Astrocyte of the cerebellum (primary cell): ENCODE measurements at regions not wholly inside any gene's neighbourhood (a gene's known extent, or its start where the extent isn't known, plus 50 kb on each side); places are given as distances from the start of the nearest gene placed in this dataset.

Source experiments
- DNase-seq: peaks from one replicate; pipeline ENCODE4 v3.0.0-alpha.2; 2011; ENCODE audit warnings: low read depth
- H3K4me3 ChIP-seq: 2 replicates; pipeline ENCODE4 v1.5.1; 2011; ENCODE audit warnings: mild to moderate bottlenecking, low read depth, low read length, moderate library complexity
- in situ Hi-C: cut with HindIII; loops from 2 replicates; pipeline ENCODE4 v1.10.0; 2017; ENCODE audit warnings: low sequenced_read_pairs
- TF ChIP-seq, protein P1 (sequence below): IDR thresholded peaks from 2 replicates; pipeline ENCODE4 v1.5.1; 2012; ENCODE audit warnings: low read length, low read depth, moderate library complexity, mild to moderate bottlenecking; ENCODE audit errors: missing control alignments

DNA sequence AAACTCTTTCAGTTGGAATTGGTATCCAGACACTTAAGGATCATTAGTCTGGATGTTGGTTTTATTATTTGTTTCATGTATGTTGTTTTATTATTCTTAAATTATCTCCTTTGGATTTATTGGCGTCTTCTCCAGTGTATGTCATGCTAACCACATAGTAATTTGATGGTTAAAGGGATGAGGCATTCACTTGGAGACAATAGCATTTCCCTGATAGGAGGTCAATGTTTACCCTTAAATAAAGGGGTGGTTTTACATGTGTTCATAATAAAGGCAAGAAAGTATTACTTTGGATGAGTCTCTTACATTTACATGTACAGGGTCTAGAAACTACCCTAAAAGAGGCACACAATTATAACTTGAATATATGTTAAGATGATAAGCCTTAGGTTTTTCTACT lies 51.2 kb upstream of the RNF144B start:
- in situ Hi-C loops = no loop called here
- no peak overlapping the region for H3K4me3 ChIP-seq
- DNase-seq = no peak
- TF ChIP-seq, protein P1, sequence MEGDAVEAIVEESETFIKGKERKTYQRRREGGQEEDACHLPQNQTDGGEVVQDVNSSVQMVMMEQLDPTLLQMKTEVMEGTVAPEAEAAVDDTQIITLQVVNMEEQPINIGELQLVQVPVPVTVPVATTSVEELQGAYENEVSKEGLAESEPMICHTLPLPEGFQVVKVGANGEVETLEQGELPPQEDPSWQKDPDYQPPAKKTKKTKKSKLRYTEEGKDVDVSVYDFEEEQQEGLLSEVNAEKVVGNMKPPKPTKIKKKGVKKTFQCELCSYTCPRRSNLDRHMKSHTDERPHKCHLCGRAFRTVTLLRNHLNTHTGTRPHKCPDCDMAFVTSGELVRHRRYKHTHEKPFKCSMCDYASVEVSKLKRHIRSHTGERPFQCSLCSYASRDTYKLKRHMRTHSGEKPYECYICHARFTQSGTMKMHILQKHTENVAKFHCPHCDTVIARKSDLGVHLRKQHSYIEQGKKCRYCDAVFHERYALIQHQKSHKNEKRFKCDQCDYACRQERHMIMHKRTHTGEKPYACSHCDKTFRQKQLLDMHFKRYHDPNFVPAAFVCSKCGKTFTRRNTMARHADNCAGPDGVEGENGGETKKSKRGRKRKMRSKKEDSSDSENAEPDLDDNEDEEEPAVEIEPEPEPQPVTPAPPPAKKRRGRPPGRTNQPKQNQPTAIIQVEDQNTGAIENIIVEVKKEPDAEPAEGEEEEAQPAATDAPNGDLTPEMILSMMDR = no peak

DNA sequence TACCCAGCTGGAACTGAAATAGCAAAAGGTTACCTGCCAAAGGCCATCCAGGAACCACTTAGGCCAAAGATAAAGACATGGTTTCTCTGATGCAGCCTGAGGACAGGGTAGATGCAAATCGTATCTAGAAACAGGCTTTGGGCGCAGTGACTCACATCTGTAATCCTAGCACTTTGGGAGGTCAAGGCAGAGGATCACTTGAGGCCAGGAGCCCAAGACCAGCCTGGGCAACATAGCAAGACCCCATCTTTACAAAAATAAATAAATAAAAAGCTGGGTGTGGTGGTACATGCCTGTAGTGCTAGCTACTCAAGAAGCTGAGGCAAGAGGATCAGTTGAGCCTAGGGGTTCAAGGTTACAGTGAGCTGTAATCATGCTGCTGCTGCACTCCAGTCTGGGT lies 52.9 kb upstream of the RNF144B start:
- DNase-seq = no peak
- TF ChIP-seq, protein P1 = no peak
- H3K4me3 ChIP-seq = no peak overlapping the region
- in situ Hi-C loops = no loop called here

DNA sequence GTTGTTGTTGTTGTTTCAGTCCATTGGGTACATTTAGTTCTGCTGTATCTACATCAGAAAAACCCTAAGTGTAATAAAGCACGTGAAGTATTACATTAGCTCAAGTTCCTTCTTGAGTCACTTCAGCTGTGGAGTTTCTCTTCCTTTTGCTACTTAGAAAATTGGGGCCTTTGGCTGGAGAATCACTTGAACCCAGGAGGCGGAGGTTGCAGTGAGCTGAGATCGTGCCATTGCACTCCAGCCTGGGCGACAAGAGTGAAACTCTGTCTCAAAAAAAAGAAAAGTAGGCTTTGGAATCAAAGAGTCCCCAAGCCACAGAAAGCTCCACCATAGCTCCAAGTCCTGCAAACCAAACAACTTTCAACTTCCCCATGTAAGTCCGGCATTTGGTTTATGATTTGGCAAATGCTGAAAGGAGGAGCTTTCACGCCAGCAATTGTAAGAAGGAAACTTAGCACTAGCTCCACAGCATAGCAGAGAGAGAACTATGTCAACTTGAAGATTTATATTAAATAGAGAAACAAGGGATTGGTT lies 56.5 kb upstream of the RNF144B start:
- DNase-seq = no peak
- TF ChIP-seq, protein P1 = no peak
- no peak overlapping the region for H3K4me3 ChIP-seq
- in situ Hi-C loops = no loop called here

DNA sequence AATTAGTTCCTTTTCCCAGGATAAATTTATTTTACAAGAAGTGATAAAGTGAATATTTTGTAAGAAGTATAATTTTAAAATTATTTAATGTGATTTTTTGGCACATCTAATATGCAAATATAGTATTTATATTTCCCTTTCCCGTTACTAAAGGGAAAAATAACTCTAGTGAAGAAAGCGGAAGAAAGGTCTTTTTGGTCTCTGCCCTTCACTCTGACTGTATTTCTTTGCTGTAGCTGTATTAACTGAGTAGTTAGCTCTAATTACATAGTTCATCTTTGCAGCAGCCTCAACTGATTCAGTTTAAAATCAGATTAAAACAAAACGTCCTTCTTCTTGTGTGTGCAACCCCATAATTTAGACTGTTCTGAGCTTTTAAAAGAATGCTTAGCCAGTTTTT lies 57.4 kb upstream of the RNF144B start:
- H3K4me3 ChIP-seq = no peak overlapping the region

DNA sequence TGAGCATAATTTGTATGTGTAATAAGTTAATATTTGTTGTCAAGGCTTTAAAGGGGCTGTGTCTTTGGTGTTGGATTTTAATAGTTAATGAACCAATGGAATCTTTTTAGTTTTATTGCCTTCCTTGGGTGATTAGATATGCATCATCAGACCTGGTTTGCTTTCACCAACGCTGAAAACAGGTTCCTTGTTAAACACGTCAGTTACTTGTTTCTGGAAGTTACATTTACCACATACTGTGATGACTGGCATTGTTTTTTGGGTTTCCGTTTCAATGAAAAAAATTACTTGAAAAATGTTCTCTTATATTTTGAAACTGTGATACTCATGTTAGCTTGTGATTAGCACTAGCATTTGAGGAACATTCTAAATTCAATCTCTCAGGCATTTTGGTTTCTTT lies 58.6 kb upstream of the RNF144B start:
- in situ Hi-C loops = no loop called here
- no peak for DNase-seq
- no peak overlapping the region for H3K4me3 ChIP-seq
- TF ChIP-seq, protein P1 = no peak

More for the DNA sequence above, 57.4 kb upstream of the RNF144B start:
- TF ChIP-seq, protein P1 = no peak
- in situ Hi-C loops = no loop called here
- DNase-seq = no peak

DNA sequence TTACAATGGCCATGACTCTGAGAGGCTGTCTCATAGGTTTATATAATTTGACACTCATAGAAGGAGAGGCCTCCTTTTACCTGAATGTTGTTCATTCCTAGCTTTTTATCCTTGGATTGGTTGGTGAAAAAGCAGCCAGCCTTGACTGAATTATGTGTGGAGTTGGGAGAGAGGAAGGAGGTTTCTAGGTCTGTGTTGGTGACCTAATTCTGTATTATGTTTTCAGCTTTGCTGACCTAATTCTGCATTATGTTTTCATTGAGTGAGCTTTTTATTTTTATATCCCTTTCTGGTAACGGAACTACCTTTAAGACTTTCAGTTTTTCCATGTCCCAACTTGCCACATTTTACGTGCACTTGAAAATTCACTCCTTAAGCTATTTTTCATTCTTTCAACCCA lies 59.1 kb upstream of the RNF144B start:
- TF ChIP-seq, protein P1 = no peak
- DNase-seq = no peak
- in situ Hi-C loops = no loop called here
- no peak overlapping the region for H3K4me3 ChIP-seq

DNA sequence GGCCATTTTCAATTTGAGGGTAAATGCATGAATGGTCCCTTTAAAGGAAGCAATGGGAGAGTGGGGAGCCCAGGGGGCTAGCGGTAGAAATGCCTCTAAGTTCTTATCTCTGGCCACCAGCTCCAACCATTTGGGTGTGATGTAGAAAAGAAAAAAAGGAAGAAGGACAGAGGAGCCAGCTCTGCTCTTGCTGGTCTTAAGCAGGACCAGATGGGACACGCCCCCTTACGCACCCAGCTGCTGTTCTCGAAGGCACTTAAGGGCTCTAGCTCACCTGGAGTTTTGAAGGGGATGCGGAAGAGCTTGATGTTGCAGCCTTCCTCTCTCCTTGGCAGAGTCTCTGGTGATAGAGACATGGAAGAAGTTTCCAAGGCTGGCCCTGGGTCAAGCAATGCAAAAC lies 59.5 kb upstream of the RNF144B start:
- TF ChIP-seq, protein P1 = no peak
- no peak for DNase-seq
- in situ Hi-C loops = no loop called here
- no peak overlapping the region for H3K4me3 ChIP-seq
